GM21381 (cell line): ENCODE measurements at regions not wholly inside any gene's neighbourhood (a gene's known extent, or its start where the extent isn't known, plus 50 kb on each side); places are given as distances from the start of the nearest gene placed in this dataset.

ENCODE experiments used
- ATAC-seq: cut with Tn5 transposase; IDR thresholded peaks from one replicate; pipeline ENCODE4 v1.9.1; 2021; ENCODE audit warnings: mild to moderate bottlenecking, moderate library complexity; ENCODE audit not compliant: unreplicated experiment

DNA sequence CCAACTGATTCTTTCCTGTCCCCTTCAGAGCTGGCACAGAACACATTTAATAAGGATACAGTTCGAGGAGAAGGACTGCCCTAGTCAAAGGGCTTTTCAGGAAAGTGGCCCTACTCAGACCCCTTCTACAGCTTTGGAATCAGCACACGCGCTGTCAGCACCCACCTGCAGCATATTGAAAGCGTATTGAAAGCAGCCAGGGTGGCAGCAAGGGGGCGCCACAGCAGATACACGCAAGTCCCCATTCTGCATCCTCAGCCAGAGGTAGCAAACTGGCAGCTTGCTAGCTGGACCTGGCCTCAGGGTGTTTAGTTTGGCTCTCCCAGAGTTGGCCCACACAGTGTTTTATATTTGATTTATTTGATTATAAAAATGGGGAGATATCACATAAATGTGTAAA lies 101.0 kb upstream of the NT5C1B start:
- no peak for ATAC-seq

DNA sequence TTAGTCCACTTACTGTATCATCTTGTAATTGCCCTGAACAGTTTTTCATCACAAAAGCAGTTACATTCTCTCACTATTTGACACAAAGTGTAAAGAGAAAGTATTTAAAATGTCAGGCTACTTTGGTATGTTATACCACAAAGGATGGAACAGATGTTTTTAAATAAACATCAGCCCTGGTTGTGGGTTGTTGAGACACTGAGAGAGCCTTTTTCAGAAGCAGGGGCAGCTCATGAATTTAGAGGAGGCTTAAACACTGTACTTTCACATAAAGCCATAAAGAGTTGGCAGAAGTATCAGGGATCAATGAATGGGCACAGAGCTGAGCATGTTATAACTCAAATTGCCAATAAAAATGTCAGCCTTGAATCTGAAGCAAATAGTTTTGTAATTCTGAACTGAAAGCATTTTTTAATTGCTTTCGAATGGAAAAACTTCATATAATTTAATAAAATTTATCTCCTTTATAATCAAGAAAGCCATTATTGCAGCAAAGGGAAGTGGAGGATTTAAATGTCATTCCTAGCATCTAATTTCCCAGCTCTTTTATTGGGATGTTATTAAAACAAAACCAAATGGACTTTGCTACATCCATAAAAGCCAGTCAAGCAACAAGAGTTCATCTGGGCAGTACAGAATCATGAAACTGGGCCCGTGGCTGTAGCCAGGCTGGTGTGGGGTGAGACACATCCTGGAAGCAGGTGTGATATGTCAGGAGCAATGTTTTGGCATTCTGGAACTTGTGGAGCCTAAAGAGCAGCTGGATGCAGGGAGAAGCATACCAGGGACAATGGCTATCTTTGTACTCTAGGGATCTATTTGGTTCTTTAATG lies 95.1 kb upstream of the NT5C1B start:
- ATAC-seq: no peak

DNA sequence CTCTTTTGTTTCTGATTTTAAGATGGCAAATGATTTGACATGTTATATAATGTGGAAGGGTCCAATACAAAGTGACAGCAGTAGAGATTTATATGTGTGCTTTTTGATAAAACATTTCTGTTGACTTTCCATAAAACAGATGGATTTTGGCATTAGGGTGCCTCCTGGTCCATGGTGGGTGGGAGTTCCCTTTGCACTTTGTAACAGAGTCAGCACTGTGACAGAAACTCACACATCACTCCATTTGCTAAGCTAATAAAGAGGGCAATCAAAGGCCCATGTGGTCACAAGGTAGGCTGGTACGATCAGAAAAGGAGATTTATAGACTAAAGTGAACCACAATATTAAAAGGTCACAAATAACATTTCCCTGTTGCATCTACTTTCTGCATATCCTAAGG lies 93.3 kb upstream of the NT5C1B start:
- ATAC-seq: no peak

DNA sequence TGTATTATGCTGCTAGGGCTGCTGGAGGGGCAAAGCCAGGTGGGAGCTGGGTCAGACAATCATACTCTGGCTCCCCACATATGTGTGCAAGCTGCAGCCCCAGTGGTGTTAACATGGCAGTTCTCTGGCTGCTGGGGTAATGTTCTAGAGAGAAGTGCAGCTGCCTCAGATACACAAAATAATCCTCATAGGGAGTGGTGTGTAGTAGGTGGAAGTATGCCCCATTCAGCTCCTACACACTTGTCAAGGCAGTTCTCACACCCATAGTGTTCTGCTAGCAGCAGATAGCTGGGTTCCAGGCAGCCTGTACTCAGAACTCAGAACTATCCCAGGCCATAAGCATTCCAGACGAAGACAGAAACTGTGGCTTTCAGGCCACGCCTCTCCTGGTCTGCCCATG lies 87.9 kb upstream of the NT5C1B start:
- ATAC-seq: no peak

DNA sequence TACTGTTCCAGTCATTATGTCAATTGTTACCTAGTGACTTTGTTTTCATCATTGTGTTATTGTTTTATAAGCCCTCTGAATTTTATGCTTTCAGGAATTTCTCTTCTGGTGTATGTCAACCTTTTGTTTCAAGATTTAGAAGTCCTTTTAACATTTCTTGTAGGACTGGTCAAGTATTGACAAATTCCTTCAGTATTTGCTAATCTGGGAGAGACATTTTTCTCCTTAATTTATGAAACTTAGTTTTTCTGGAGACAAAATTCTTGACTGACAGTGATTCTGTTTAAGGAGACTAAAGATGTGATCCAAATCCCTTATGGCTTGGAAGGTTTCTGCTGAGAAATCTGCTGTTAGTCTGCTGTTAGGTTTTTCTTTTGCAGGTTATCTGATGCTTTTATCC lies 84.9 kb upstream of the NT5C1B start:
- ATAC-seq: no peak

DNA sequence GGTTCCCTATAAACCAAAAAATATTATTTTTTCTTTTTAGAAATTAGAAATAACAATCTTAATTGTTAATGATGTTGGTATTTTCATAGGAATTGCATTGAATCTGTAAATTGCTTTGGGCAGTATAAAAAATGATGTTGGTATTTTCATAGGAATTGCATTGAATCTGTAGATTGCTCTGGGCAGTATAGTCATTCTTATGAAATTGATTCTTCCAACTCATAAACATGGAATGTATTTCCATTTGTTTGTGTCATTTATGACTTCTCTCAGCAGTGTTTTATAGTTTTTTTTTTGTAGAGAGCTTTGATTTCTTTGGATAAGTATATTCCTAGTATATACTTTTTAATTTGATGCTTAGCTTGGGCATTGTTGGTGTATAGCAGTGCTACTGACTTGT lies 82.0 kb upstream of the NT5C1B start:
- ATAC-seq: no peak

DNA sequence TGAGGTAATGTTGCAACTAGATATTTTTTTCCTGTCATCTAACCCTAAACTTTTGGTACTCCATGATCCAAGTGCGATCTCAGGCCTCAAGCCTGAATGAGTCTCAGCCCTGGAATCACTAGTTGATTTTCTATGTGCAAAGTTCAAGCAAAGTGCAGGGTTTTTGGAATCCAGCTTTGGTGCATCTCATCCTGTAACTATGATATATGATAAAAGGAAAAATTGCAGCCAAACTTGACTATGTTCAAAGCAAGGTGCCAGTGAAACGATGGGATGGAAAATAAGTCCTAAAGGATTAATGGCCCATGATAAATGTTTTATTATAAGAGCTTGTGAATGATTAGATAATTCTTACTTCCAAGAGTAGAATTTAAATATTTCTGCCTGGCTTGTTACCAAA lies 78.9 kb upstream of the NT5C1B start:
- no peak for ATAC-seq

DNA sequence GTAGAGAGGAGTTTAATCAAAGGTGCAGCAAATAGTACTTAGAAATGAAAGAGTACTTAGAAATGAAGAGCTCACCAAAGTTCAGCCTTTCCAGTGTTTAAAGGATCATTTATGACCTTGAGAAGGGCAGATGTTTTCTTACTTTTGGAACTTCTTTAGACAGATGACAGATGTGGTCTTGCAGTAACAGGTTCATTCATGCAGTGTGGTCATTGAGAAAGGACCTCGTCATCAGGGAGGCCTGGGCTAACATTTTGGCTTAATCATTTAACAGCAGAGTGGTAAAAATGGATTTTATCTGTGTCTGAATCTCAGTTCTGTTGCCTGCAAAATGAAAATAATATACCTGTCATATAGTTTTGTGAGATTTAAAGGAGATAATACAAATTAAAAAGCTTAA lies 75.1 kb upstream of the NT5C1B start:
- no peak for ATAC-seq

DNA sequence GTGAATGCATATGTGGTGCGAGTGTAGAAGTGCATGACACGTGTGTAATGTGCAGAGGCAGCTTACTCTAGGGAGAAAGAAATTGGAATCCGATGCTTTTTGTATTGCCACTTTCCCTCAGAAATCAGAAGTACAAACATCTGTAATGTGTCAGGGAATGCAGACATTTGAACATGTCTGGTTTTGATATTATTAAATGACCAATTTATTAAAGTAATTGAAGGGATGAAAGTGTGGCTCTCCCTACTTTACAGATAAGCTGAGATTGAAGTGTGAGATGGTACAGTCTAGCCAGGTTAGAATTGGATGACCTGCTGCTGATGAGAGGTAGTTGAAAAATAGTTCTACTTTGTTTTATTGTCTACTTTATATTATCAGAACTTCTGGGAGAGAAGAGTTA lies 74.5 kb upstream of the NT5C1B start:
- no peak for ATAC-seq

DNA sequence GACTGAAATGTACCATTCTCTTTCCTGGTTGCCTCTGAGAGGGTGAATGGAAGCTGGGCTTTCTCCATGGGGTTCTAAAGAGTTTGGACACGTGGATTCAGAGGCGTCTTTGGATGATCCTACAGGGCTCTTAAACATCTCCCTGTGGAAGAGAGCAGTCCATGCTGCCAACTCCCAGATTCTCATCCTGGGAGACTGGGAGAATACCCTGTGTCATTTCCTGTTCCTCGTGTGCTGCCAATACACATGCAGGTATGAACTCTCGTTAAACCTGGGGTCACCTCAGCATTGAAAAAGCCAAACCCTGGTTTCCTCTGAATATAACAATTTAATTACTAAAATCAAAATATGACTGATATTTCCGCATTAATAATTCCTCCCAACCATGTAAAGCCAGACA lies 73.3 kb upstream of the NT5C1B start:
- ATAC-seq: no peak

DNA sequence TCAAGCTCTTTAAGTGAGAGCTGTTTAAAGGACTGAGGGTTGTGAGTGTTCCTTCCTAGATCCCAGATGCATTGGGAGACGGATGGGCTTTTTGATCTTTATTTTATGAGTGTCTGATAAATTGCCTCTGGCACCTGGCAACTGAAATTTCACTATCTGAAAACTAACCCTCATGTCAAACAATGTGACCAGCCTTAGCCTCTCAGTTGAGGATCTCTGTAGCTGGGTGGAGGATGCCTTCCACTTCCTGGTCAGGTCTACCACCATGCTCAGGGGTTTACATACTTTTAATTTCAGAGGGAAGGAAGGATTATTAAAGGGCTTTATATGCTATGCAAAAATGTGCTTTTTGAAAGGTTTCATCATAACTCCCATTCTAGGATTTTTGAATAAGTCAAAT lies 70.5 kb upstream of the NT5C1B start:
- no peak for ATAC-seq

DNA sequence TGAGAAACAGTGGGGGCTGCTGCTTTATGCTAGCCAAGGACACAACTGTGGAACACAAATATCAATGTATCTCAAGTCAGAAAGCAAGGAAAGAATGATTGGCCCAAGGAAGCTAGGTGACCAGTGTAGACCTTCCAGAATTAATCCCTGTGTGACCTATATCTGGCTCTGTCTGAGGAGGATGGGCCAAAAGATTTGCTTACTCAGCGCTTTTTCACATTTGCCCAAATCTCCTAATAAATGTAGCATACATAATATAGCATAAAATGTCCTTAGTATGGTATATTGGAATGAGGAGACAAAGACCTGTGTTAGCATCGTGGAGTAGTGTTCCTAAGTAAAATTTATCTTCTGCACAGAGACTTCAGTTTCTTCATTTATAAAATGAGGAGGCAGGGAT lies 66.7 kb upstream of the NT5C1B start:
- ATAC-seq: no peak

DNA sequence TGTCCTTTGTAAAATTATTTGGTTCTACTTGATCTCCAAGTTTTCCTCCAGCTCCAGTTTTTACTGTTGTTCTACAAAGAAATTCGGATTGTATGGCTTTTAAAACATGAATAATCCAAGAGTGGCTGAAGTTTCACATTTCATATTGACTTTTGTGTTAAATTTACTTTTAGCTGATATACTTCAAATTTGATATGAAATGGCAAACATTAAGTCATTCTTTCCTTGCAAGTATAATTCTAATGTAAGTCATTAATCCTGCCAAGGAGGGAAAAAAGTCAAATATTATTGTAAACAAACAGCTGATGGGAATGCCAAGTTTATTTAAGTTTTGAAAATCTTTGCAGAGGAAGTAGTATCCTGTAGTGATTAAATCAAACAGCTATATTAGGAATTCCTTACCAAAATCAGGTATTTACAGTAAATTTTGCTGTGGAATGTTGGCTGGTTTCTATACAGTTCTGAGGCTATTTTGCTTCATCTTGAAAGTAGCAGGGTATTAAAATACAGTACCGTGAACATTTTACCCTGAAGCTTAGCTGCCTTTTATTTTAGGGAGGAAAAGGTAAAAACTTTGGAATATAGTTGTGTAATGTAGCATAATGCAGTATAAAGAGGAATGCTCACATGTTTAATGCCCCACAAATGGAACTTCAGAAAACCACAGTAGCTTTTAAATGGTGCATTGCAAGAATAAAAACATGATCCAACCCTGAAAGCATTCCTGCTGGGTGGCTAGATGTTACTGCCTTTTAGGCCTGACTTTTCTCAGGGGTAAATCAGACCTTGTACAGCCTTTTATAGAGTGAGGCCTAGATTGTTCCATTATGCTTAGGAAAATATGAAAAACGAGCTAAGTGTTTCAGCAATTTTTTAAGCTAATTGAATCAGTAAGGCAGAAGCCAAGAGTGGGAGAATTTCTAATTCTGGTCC lies 62.7 kb upstream of the NT5C1B start:
- no peak for ATAC-seq

DNA sequence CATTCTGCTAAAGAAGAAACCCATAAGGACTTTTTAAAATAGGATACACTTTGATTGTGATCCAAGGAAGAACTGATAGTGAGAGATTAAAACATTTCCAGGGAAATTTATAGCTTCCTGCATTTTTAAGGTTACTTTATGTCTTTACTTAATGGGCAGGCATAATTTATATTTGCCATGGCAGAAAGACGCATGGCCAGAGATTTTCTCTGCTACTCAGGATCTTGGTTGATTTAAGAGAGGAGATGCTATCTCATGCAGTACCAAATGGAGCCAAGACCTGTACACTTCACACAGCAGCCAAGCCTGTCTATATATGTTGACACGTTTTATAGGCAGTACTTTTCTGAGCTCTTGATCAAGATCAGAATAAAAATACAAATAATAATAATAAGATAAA lies 60.9 kb upstream of the NT5C1B start:
- no peak for ATAC-seq

DNA sequence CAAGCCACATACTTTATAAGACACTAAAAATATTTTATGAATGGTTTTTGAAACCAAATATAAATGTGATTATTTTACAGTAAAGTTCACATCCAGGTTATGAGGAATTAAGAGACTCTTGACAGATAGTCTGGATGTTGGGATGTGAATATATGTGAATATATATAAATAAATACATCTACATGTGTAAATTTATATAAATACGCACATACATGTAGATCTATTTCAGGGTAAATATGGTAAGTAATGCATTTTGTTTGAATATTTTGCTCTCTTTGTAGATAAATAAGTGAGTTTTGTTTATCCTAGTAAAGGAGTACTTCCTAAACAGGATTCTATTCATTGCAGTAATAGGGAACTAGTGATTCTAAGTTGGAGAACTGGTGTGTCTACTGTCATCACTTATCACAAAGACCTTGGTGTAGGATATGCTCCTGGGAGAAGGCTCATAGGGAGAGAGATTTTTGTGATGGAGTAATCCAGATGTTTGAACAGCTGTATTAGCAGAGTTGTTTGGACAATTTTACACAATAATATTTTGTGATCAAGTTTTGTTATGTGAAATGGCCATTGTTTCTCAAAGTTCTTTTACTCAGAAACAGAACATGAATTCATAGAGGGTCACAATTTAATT lies 60.2 kb upstream of the NT5C1B start:
- ATAC-seq: no peak

DNA sequence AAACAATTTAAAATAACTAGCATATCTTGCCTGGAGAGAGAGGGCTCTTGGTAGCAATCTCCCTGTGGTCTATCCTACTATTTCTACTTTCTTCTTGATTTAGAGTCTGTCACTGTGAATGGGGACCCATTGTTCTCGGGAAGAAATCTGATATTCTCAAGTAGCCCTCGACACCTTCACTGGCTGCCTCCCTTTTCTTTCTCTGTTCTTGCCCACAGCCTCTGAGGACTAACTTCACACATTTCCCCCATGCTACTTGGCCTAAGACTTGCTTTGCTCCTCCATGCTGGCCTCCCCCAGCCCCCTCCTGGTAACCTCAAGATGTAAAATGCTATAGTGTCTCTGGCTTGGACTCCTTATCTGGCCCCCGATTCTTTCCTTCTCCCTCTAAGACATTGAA lies 58.8 kb upstream of the NT5C1B start:
- no peak for ATAC-seq

DNA sequence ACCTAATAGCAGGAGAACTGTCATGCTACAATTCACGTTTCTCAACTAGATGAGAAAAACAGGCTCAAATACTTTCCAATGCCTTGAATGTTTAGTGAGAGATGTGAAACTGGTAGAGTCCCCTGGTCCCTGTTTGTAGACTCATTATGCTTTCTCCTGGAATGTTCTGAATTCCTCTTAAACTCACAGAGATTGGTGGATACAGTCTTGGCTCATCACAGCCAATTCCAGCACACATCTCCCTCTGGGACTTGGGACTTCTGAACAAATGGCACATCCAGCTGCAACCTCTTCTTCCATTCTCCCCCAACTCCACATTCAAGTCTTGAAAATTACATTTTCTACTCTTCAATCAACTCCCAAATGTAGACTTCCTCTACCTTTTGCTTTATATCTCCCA lies 58.4 kb upstream of the NT5C1B start:
- no peak for ATAC-seq

DNA sequence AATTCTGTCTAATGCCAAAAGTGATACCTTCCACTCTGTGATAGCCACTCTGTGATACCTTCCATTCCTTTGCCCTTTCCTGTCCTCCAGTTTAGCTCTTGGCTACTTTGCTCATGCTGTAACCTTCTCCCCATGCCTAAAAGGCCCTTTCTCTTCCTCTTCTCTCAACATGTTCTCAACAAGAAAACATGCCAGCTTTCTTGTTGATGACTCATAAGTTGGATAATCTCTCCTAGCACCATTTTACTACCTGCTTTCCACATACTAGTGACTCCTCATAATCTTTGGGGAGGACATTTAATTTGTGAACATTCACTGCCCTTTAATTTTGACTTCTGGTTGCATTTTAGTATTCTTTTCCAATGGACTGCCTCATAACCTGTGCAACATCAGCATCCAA lies 55.9 kb upstream of the NT5C1B start:
- ATAC-seq: no peak

DNA sequence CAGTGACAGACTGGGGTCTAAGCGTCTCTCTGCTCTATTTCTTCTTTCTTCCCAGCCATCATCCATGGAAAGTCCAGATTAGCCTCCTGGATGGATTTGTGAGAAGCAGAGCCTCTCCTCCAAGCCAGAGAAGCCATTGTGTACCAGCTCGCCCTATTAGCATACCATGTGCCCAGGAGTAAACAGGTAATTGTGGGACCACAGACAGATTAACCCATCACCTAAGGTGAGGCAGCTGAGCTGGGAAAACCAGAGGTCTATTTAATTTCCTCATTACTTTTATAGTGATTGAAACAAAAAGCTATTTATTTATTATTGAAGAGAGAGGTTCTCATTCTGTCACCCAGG lies 54.7 kb upstream of the NT5C1B start:
- no peak for ATAC-seq

DNA sequence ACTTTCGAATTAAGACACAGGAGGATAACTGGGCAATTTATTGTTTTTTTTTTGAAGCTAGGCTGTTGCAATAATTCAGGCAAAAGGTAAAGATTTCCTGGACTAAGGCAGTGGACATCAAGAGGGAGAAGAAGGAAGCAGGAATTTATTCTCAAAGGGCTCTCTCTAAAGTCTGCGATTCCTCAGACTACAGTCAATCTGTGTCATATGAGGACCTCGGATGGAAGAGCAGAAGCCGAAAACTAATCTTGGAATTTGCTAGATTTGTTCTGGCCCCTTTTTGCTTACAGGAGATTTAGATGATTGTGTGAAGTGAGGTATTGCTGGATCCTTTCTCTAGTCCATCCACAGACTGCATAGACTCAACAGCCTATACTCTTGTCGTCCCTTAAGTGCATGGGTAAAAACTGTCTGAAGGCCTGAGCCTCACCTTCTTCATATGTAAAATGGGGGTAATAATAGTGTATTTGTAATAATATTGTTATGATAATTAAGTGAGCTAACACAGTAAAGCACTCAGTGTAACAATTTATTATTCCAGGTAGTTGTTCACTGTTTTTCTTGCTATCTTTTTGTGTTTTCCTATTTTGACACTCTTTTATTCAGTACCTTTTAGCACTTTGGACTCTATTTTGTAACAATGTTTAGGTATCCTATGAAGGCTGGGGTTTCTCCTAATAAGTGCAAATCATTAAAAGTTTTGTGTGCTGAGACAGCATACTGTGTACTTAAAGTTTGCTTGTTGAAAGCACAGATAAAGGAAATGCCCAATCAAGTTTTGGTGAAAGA lies 54.2 kb upstream of the NT5C1B start:
- ATAC-seq: no peak

DNA sequence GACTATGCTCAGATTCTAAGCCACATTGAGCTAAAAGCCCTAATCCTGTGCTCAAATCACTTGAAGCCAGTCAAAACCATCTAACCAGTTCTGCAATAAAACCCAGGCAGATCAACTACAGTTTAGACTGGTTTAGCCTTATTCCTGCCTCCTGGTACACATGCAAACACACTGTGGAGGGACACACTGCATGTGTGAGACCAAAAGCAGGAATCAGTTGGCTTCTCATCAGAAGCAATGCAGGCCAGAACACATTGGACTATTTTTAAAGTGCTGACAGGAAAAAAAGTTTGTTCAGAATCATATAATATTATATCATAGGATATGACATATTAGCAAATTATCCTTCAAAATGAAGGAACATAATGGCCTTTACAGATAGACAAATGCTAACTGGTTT lies 52.5 kb upstream of the NT5C1B start:
- no peak for ATAC-seq
